BE2C (cell line): ENCODE measurements at regions not wholly inside any gene's neighbourhood (a gene's known extent, or its start where the extent isn't known, plus 50 kb on each side); places are given as distances from the start of the nearest gene placed in this dataset.
"Not testable (repeated sequence)": the region's sequence is repeated elsewhere in the genome, so short reads cannot be mapped to it uniquely, and the experiment has no call there.

Experiments
- DNase-seq: peaks from one replicate; pipeline ENCODE4 v3.0.0-alpha.2; 2020
- H3K27me3 ChIP-seq: fragments of 250-450 bp; sonication (Bioruptor Pico); 2 replicates; pipeline ENCODE4 v1.5.1; 2020; ENCODE audit warnings: mild to moderate bottlenecking
- H3K36me3 ChIP-seq: fragments of 250-450 bp; sonication (Bioruptor Pico); 2 replicates; pipeline ENCODE4 v1.5.1; 2020; ENCODE audit warnings: mild to moderate bottlenecking
- H3K4me1 ChIP-seq: fragments of 250-450 bp; sonication (Bioruptor Pico); 2 replicates; pipeline ENCODE4 v1.5.1; 2020
- H3K4me3 ChIP-seq: 2 replicates; pipeline ENCODE4 v1.5.1; 2011; ENCODE audit warnings: low read depth, low read length
- H3K9me3 ChIP-seq: fragments of 250-450 bp; sonication (Bioruptor Pico); 2 replicates; pipeline ENCODE4 v1.5.1; 2020
- TF ChIP-seq, protein P1 (sequence below): IDR thresholded peaks from 2 replicates; pipeline ENCODE4 v1.5.1; 2012; ENCODE audit warnings: mild to moderate bottlenecking, low read depth, low read length

DNA sequence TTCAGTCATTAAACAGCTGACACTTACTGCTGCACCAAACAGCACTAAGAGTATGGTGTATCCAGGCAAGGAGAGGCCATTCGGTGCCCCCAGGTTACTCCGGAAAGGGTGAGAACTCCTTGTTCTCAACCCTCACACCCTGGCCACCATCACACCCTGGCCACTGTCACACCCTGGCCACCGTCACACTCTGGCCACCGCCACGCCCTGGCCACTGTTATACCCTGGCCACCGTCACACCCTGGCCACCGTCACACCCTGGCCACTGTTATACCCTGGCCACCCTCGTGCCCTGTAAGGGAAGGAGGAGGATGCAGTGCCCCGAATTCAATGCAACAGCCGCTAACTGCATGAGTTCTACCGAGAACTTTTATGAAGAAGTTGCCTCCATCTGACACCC, 644.4 kb downstream of the TBC1D22A start:
- H3K4me1 ChIP-seq: no peaks in the 10 kb centered on the region
- no peak overlapping the region for H3K4me3 ChIP-seq
- no peaks in the 10 kb centered on the region for H3K36me3 ChIP-seq
- DNase-seq: no peak
- H3K27me3 ChIP-seq: no peaks in the 10 kb centered on the region
- TF ChIP-seq, protein P1, sequence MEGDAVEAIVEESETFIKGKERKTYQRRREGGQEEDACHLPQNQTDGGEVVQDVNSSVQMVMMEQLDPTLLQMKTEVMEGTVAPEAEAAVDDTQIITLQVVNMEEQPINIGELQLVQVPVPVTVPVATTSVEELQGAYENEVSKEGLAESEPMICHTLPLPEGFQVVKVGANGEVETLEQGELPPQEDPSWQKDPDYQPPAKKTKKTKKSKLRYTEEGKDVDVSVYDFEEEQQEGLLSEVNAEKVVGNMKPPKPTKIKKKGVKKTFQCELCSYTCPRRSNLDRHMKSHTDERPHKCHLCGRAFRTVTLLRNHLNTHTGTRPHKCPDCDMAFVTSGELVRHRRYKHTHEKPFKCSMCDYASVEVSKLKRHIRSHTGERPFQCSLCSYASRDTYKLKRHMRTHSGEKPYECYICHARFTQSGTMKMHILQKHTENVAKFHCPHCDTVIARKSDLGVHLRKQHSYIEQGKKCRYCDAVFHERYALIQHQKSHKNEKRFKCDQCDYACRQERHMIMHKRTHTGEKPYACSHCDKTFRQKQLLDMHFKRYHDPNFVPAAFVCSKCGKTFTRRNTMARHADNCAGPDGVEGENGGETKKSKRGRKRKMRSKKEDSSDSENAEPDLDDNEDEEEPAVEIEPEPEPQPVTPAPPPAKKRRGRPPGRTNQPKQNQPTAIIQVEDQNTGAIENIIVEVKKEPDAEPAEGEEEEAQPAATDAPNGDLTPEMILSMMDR: no peak
- H3K9me3 ChIP-seq: no peaks in the 10 kb centered on the region

- Histone ChIP-seq H3K36me3 (no peaks in the 10 kb centered on the region), H3K4me1 (no peaks in the 10 kb centered on the region), H3K4me3 (no peak overlapping the region), H3K9me3 (no peaks in the 10 kb centered on the region), H3K27me3 (no peaks in the 10 kb centered on the region)
- DNase-seq: no peak
- TF ChIP-seq, protein P1: no peak
These were observed 643.9 kb downstream of the TBC1D22A start for GRCh38 chr22:47406180-47406834.

- not testable (repeated sequence) for H3K4me3 ChIP-seq, H3K27me3 ChIP-seq, H3K4me1 ChIP-seq, H3K9me3 ChIP-seq, H3K36me3 ChIP-seq, DNase-seq
These were observed 642.8 kb downstream of the TBC1D22A start for GRCh38 chr22:47405222-47405621.

- TF ChIP-seq, protein P1: no peak
- no peaks in the 10 kb centered on the region for H3K27me3 ChIP-seq
- no peaks in the 10 kb centered on the region for H3K9me3 ChIP-seq
- no peak for DNase-seq
- no peaks in the 10 kb centered on the region for H3K4me1 ChIP-seq
- no peaks in the 10 kb centered on the region for H3K36me3 ChIP-seq
- H3K4me3 ChIP-seq: no peak overlapping the region
These were observed 640.6 kb downstream of the TBC1D22A start for GRCh38 chr22:47402876-47403525.

- Histone ChIP-seq H3K36me3 (no peaks in the 10 kb centered on the region), H3K27me3 (no peaks in the 10 kb centered on the region), H3K9me3 (no peaks in the 10 kb centered on the region), H3K4me1 (no peaks in the 10 kb centered on the region), H3K4me3 (no peak overlapping the region)
- TF ChIP-seq, protein P1: no peak
- DNase-seq: no peak
These were observed 639.7 kb downstream of the TBC1D22A start for GRCh38 chr22:47401976-47402770.

- DNase-seq: no peak
- Histone ChIP-seq H3K27me3 (no peaks in the 10 kb centered on the region), H3K4me3 (no peak overlapping the region), H3K36me3 (no peaks in the 10 kb centered on the region), H3K4me1 (no peaks in the 10 kb centered on the region), H3K9me3 (no peaks in the 10 kb centered on the region)
- TF ChIP-seq, protein P1: no peak
These were observed 639.1 kb downstream of the TBC1D22A start for GRCh38 chr22:47401592-47401898.
